MM.1S (cell line): ENCODE measurements at regions not wholly inside any gene's neighbourhood (a gene's known extent, or its start where the extent isn't known, plus 50 kb on each side); places are given as distances from the start of the nearest gene placed in this dataset.

ENCODE experiments used
- DNase-seq: peaks from one replicate; pipeline ENCODE4 v3.0.0-alpha.2; 2015
- H2AFZ ChIP-seq: fragments of 300-600 bp; sonication (generic); 2 replicates; pipeline ENCODE4 v1.6.0; 2016; ENCODE audit warnings: antibody characterized with exemption, low read length
- H3F3A ChIP-seq: fragments of 300-600 bp; sonication (generic); 2 replicates; pipeline ENCODE4 v1.6.1; 2016; ENCODE audit warnings: mild to moderate bottlenecking, antibody characterized with exemption, low read length, moderate library complexity, mixed read lengths; ENCODE audit not compliant: insufficient read depth
- H3K27ac ChIP-seq: fragments of 300-600 bp; sonication (generic); 2 replicates; pipeline ENCODE4 v1.5.1; 2016; ENCODE audit warnings: mild to moderate bottlenecking, low read length
- H3K27me3 ChIP-seq: fragments of 300-600 bp; sonication (generic); replicated peaks from 2 replicates; pipeline ENCODE4 v1.6.0; 2016; ENCODE audit warnings: low read length; ENCODE audit not compliant: insufficient read depth
- H3K36me3 ChIP-seq: fragments of 300-600 bp; sonication (generic); replicated peaks from 2 replicates; pipeline ENCODE4 v1.6.1; 2016; ENCODE audit warnings: mild to moderate bottlenecking, low read length, mixed read lengths; ENCODE audit not compliant: insufficient read depth
- H3K4me1 ChIP-seq: fragments of 300-600 bp; sonication (generic); 2 replicates; pipeline ENCODE4 v1.6.1; 2016; ENCODE audit warnings: low read length, mixed read lengths
- H3K4me2 ChIP-seq: fragments of 300-600 bp; sonication (generic); 2 replicates; pipeline ENCODE4 v1.6.0; 2016; ENCODE audit warnings: low read depth, low read length
- H3K4me3 ChIP-seq: fragments of 300-600 bp; sonication (generic); 2 replicates; pipeline ENCODE4 v1.5.1; 2016; ENCODE audit warnings: low read length, mixed read lengths
- H3K79me2 ChIP-seq: fragments of 300-600 bp; sonication (generic); 2 replicates; pipeline ENCODE4 v1.6.1; 2016; ENCODE audit warnings: mixed run types, low read length, mixed read lengths
- H3K9ac ChIP-seq: fragments of 300-600 bp; sonication (generic); 2 replicates; pipeline ENCODE4 v1.6.1; 2016; ENCODE audit warnings: low read length, mixed read lengths
- H3K9me2 ChIP-seq: fragments of 300-600 bp; sonication (generic); replicated peaks from 2 replicates; pipeline ENCODE4 v1.6.1; 2016; ENCODE audit warnings: mild to moderate bottlenecking, low read length, mixed read lengths; ENCODE audit not compliant: insufficient read depth
- H3K9me3 ChIP-seq: fragments of 300-600 bp; sonication (generic); replicated peaks from 2 replicates; pipeline ENCODE4 v1.6.1; 2016; ENCODE audit warnings: mild to moderate bottlenecking, low read length, mixed read lengths; ENCODE audit not compliant: insufficient read depth
- H4K20me1 ChIP-seq: fragments of 300-600 bp; sonication (generic); 2 replicates; pipeline ENCODE4 v1.6.1; 2016; ENCODE audit warnings: mild to moderate bottlenecking, low read length, moderate library complexity, mixed read lengths; ENCODE audit not compliant: insufficient read depth
- EZH2 ChIP-seq: fragments of 300-600 bp; sonication (generic); optimal IDR thresholded peaks from 2 replicates; pipeline ENCODE3; 2017; ENCODE audit warnings: low read depth, mild to moderate bottlenecking, antibody characterized with exemption, low read length, mixed read lengths
- EZH2phosphoT487 ChIP-seq: fragments of 300-600 bp; sonication (generic); IDR thresholded peaks from 2 replicates; pipeline ENCODE4 v1.6.1; 2018; ENCODE audit warnings: antibody characterized with exemption, low read length
- TF ChIP-seq, protein P1 (sequence below): fragments of 300-600 bp; sonication (generic); IDR thresholded peaks from 2 replicates; pipeline ENCODE4 v1.5.1; 2016; ENCODE audit warnings: antibody characterized with exemption, low read length, mixed read lengths

DNA sequence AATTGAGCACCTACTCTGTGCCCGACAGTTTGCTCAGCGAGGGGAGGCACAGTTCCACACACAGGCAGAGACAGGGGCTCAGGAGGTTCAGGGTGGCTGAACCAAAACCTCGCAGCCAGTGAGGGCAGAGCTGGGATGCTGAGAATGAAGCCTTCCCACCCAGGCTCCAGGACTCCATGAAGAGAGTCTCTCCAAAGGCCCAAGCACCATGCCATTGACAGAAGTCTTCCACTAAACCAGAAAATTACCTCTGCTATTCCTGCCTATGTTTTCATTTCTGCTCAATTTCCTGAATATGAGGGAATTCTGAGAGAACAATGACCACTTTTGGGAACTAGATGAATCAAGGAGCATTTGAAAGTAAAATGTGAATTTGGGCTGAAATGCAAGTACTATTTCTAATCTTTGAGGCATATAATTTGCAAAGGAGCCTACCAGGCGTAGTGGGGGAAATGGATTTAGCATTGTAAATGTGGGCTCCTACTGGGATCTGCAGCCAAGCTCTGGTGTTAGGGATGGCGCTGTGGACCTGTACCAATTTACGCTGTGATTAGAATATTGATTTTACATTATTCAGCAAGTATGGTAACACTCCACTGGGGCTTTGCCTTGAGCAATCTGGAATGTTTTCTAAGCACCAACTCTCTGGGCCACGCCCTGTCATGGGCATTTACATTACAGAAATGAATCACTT, 91.9 kb downstream of the DRD1 start:
- TF ChIP-seq, protein P1, sequence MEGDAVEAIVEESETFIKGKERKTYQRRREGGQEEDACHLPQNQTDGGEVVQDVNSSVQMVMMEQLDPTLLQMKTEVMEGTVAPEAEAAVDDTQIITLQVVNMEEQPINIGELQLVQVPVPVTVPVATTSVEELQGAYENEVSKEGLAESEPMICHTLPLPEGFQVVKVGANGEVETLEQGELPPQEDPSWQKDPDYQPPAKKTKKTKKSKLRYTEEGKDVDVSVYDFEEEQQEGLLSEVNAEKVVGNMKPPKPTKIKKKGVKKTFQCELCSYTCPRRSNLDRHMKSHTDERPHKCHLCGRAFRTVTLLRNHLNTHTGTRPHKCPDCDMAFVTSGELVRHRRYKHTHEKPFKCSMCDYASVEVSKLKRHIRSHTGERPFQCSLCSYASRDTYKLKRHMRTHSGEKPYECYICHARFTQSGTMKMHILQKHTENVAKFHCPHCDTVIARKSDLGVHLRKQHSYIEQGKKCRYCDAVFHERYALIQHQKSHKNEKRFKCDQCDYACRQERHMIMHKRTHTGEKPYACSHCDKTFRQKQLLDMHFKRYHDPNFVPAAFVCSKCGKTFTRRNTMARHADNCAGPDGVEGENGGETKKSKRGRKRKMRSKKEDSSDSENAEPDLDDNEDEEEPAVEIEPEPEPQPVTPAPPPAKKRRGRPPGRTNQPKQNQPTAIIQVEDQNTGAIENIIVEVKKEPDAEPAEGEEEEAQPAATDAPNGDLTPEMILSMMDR = no peak
- TF ChIP-seq EZH2 = no peak
- TF ChIP-seq EZH2phosphoT487 = no peak
- no peaks in the 10 kb centered on the region for H3K9me3 ChIP-seq
- H3K9me2 ChIP-seq = no peaks in the 10 kb centered on the region
- H4K20me1 ChIP-seq = no peaks in the 10 kb centered on the region
- no peak overlapping the region for H3K4me2 ChIP-seq
- H3K4me1 ChIP-seq = no peaks in the 10 kb centered on the region
- no peaks in the 10 kb centered on the region for H3K79me2 ChIP-seq
- H3K36me3 ChIP-seq = no peaks in the 10 kb centered on the region
- H3K27me3 ChIP-seq = no peaks in the 10 kb centered on the region
- H3K4me3 ChIP-seq = no peak overlapping the region
- no peaks in the 10 kb centered on the region for H3F3A ChIP-seq
- no peak overlapping the region for H3K27ac ChIP-seq
- no peak overlapping the region for H3K9ac ChIP-seq
- no peak for DNase-seq
- no peak overlapping the region for H2AFZ ChIP-seq

DNA sequence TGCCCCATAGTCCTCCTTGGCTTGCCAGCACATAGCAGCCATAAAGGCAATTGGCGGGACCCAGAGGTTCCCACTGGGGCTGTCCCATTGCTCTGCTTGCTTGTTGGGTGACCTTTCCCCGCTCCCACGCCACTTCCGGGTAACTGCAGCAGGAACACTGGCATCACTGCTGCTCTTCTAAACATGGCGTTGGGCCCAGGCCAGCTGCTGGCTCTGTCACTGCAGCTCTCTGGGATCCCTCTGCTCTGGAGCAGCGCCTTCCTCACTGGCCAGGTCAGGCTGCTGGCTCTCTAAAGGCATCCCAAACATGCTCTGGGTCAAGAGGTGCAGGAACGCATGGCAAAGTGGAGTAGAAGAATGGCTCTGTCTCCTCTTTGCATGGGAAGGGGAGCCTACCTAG, 92.9 kb downstream of the DRD1 start:
- H3K27me3 ChIP-seq = no peaks in the 10 kb centered on the region
- H3K36me3 ChIP-seq = no peaks in the 10 kb centered on the region
- TF ChIP-seq EZH2phosphoT487 = no peak

DNA sequence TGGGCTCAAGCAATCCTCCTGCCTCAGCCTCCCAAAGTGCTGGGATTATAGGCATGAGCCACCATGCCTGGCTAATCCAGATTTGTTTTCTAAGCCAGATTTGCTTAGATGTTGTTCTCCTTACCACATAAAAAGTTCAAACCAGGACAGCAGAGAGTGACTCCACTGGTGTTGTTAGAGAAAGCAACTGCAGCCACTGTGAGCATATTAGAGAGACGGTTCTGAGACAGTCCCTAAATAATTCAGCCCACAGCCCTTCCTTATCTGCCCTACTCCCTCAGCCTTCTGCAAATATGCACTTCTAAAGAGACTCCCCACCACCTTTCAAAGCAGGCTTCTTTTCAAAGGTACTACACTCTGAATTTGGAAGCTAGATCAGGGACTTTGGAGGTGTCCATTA, 96.1 kb downstream of the DRD1 start:
- H3K9ac ChIP-seq = no peak overlapping the region
- no peaks in the 10 kb centered on the region for H3K9me2 ChIP-seq
- no peaks in the 10 kb centered on the region for H3K79me2 ChIP-seq
- TF ChIP-seq EZH2phosphoT487 = no peak
- TF ChIP-seq, protein P1 = no peak
- TF ChIP-seq EZH2 = no peak
- no peaks in the 10 kb centered on the region for H3F3A ChIP-seq
- H3K27ac ChIP-seq = no peak overlapping the region
- H3K27me3 ChIP-seq = no peaks in the 10 kb centered on the region
- H3K4me1 ChIP-seq = no peaks in the 10 kb centered on the region
- H3K4me3 ChIP-seq = no peak overlapping the region
- H3K4me2 ChIP-seq = no peak overlapping the region
- H3K36me3 ChIP-seq = no peaks in the 10 kb centered on the region
- H2AFZ ChIP-seq = no peak overlapping the region
- H3K9me3 ChIP-seq = no peaks in the 10 kb centered on the region
- no peak for DNase-seq
- no peaks in the 10 kb centered on the region for H4K20me1 ChIP-seq

More for the DNA sequence above, 92.9 kb downstream of the DRD1 start:
- Histone ChIP-seq H3K9me2 (no peaks in the 10 kb centered on the region), H2AFZ (no peak overlapping the region), H3K9ac (no peak overlapping the region), H3K4me3 (no peak overlapping the region), H3K4me2 (no peak overlapping the region), H3F3A (no peaks in the 10 kb centered on the region), H3K4me1 (no peaks in the 10 kb centered on the region), H3K79me2 (no peaks in the 10 kb centered on the region), H3K9me3 (no peaks in the 10 kb centered on the region), H3K27ac (no peak overlapping the region), H4K20me1 (no peaks in the 10 kb centered on the region)
- DNase-seq = no peak

DNA sequence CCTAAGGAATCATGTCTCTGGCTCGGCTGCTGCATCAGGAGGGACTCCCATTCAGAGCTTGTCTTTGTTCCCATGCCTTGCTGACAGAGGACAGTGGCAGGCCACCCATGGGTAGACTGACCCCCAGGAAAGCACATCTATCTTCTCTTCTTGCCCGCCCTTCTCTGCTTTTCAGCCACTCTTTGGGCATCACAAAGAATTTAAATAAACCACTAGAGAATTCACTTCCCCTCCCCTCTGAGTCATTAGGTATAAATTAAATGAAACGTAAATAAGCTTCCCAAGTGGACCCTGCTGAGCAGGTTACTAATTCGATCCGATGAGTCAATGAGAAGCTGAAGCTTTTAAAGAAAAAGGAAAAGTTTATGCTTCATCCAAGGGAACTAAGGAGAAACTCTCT, 97.0 kb downstream of the DRD1 start:
- H4K20me1 ChIP-seq = no peaks in the 10 kb centered on the region
- no peaks in the 10 kb centered on the region for H3K9me2 ChIP-seq
- no peak overlapping the region for H3K4me3 ChIP-seq
- H3K9me3 ChIP-seq = no peaks in the 10 kb centered on the region
- H2AFZ ChIP-seq = no peak overlapping the region
- no peak overlapping the region for H3K4me2 ChIP-seq
- no peaks in the 10 kb centered on the region for H3K4me1 ChIP-seq
- TF ChIP-seq, protein P1 = no peak
- no peak for TF ChIP-seq EZH2
- TF ChIP-seq EZH2phosphoT487 = no peak
- no peak overlapping the region for H3K9ac ChIP-seq
- no peaks in the 10 kb centered on the region for H3K79me2 ChIP-seq
- no peak for DNase-seq
- H3K27me3 ChIP-seq = no peaks in the 10 kb centered on the region
- H3F3A ChIP-seq = no peaks in the 10 kb centered on the region
- H3K27ac ChIP-seq = no peak overlapping the region
- H3K36me3 ChIP-seq = no peaks in the 10 kb centered on the region
